ENCODE measurements at regions not wholly inside any gene's neighbourhood (a gene's known extent, or its start where the extent isn't known, plus 50 kb on each side); places are given as distances from the start of the nearest gene placed in this dataset.

GRCh38 chr9:8160787-8161186, 361.2 kb upstream of the DMAC1 start:
- Histone ChIP-seq H3K4me1 (no peaks in the 10 kb centered on the region), H3K4me3 (no peak overlapping the region), H3K27ac (replicated peaks in 1 of 4) (no peak overlapping the region), H3K9me3 (no peaks in the 10 kb centered on the region), H3K36me3 (no peaks in the 10 kb centered on the region), H3K27me3 (no peaks in the 10 kb centered on the region)
- 71% methylated on average over 1 of the region's 1 CpG for WGBS
- TF ChIP-seq POLR2A (IDR thresholded peaks at IDR 0.05; ENCODE audit: low read depth) (no peak), CTCF (IDR thresholded peaks at IDR 0.05) (no peak), EP300 (IDR thresholded peaks at IDR 0.05) (no peak), POLR2AphosphoS5 (IDR thresholded peaks at IDR 0.05) (no peak)
- intact Hi-C loops (cut with DNase I) = no loop called here
- no peak for DNase-seq (ENCODE audit: extremely low spot score)

- H3K4me1 ChIP-seq = no peaks in the 10 kb centered on the region
- WGBS = 82% methylated on average over 2 of the region's 2 CpGs
- no peak for TF ChIP-seq EP300 (IDR thresholded peaks at IDR 0.05)
- TF ChIP-seq POLR2A (IDR thresholded peaks at IDR 0.05; ENCODE audit: low read depth) = no peak
- TF ChIP-seq CTCF (IDR thresholded peaks at IDR 0.05) = no peak
- no peak for TF ChIP-seq POLR2AphosphoS5 (IDR thresholded peaks at IDR 0.05)
- no peaks in the 10 kb centered on the region for H3K36me3 ChIP-seq
- no peaks in the 10 kb centered on the region for H3K9me3 ChIP-seq
- no peak overlapping the region for H3K27ac ChIP-seq (replicated peaks in 1 of 4)
- no peaks in the 10 kb centered on the region for H3K27me3 ChIP-seq
- DNase-seq (ENCODE audit: extremely low spot score) = no peak
- no peak overlapping the region for H3K4me3 ChIP-seq
- intact Hi-C loops (cut with DNase I) = no loop called here
Measured at GRCh38 chr9:8158574-8158973, 359.0 kb upstream of the DMAC1 start.

- DNase-seq (ENCODE audit: extremely low spot score) = no peak
- TF ChIP-seq POLR2A (IDR thresholded peaks at IDR 0.05; ENCODE audit: low read depth) = no peak
- no peak for TF ChIP-seq POLR2AphosphoS5 (IDR thresholded peaks at IDR 0.05)
- TF ChIP-seq CTCF (IDR thresholded peaks at IDR 0.05) = no peak
- TF ChIP-seq EP300 (IDR thresholded peaks at IDR 0.05) = no peak
- H3K4me3 ChIP-seq = no peak overlapping the region
- H3K9me3 ChIP-seq = no peaks in the 10 kb centered on the region
- no peaks in the 10 kb centered on the region for H3K4me1 ChIP-seq
- no peak overlapping the region for H3K27ac ChIP-seq (replicated peaks in 1 of 4)
- H3K27me3 ChIP-seq = no peaks in the 10 kb centered on the region
- 89% methylated on average over 3 of the region's 3 CpGs for WGBS
- intact Hi-C loops (cut with DNase I) = no loop called here
- H3K36me3 ChIP-seq = no peaks in the 10 kb centered on the region
Measured at GRCh38 chr9:8157683-8158324, 358.2 kb upstream of the DMAC1 start.

GRCh38 chr9:8156346-8156745, 356.8 kb upstream of the DMAC1 start:
- H3K27ac ChIP-seq (replicated peaks in 1 of 4) = no peak overlapping the region
- 68% methylated on average over 2 of the region's 2 CpGs for WGBS
- intact Hi-C loops (cut with DNase I) = no loop called here

More at GRCh38 chr9:8156346-8156745, 356.8 kb upstream of the DMAC1 start:
- H3K4me1 ChIP-seq = no peaks in the 10 kb centered on the region
- H3K36me3 ChIP-seq = no peaks in the 10 kb centered on the region
- DNase-seq (ENCODE audit: extremely low spot score) = no peak
- no peak for TF ChIP-seq EP300 (IDR thresholded peaks at IDR 0.05)
- TF ChIP-seq POLR2A (IDR thresholded peaks at IDR 0.05; ENCODE audit: low read depth) = no peak
- no peak for TF ChIP-seq POLR2AphosphoS5 (IDR thresholded peaks at IDR 0.05)
- no peak for TF ChIP-seq CTCF (IDR thresholded peaks at IDR 0.05)
- H3K27me3 ChIP-seq = no peaks in the 10 kb centered on the region
- H3K4me3 ChIP-seq = no peak overlapping the region
- H3K9me3 ChIP-seq = peaks cover 0 to 9% (median 0%) of the 10 kb centered on the region in 4 donors
